ENCODE measurements at regions not wholly inside any gene's neighbourhood (a gene's known extent, or its start where the extent isn't known, plus 50 kb on each side); places are given as distances from the start of the nearest gene placed in this dataset.

- TF ChIP-seq ZFX (IDR thresholded peaks at IDR 0.05) (no peak), CTCF (conservative IDR thresholded peaks at IDR 0.05) (no peak)
- H3K27ac ChIP-seq = no peak overlapping the region
Observed at GRCh38 chr3:28816017-28816416, 464.9 kb upstream of the RBMS3 start.

- TF ChIP-seq CTCF (conservative IDR thresholded peaks at IDR 0.05) (no peak), ZFX (IDR thresholded peaks at IDR 0.05) (no peak)
- H3K27ac ChIP-seq = no peak overlapping the region
Observed at GRCh38 chr3:28824316-28824715, 456.6 kb upstream of the RBMS3 start.

- TF ChIP-seq CTCF (conservative IDR thresholded peaks at IDR 0.05) (no peak), ZFX (IDR thresholded peaks at IDR 0.05) (no peak)
- no peak overlapping the region for H3K27ac ChIP-seq
Observed at GRCh38 chr3:28826840-28827239, 454.0 kb upstream of the RBMS3 start.

GRCh38 chr3:28835249-28835648 lies 445.6 kb upstream of the RBMS3 start:
- no peak overlapping the region for H3K27ac ChIP-seq
- no peak for TF ChIP-seq ZFX (IDR thresholded peaks at IDR 0.05)
- no peak for TF ChIP-seq CTCF (conservative IDR thresholded peaks at IDR 0.05)

GRCh38 chr3:28835751-28836150 lies 445.1 kb upstream of the RBMS3 start:
- no peak for TF ChIP-seq ZFX (IDR thresholded peaks at IDR 0.05)
- no peak for TF ChIP-seq CTCF (conservative IDR thresholded peaks at IDR 0.05)
- H3K27ac ChIP-seq = no peak overlapping the region

GRCh38 chr3:28836199-28836598 lies 444.7 kb upstream of the RBMS3 start:
- TF ChIP-seq CTCF (conservative IDR thresholded peaks at IDR 0.05) (no peak), ZFX (IDR thresholded peaks at IDR 0.05) (no peak)
- no peak overlapping the region for H3K27ac ChIP-seq

- H3K27ac ChIP-seq = no peak overlapping the region
- TF ChIP-seq CTCF (conservative IDR thresholded peaks at IDR 0.05) = no peak
- TF ChIP-seq ZFX (IDR thresholded peaks at IDR 0.05) = no peak
Observed at GRCh38 chr3:28840976-28841376, 439.9 kb upstream of the RBMS3 start.
